K562 (cell line): ENCODE measurements at regions not wholly inside any gene's neighbourhood (a gene's known extent, or its start where the extent isn't known, plus 50 kb on each side); places are given as distances from the start of the nearest gene placed in this dataset.

Experiments used
- ATAC-seq: fragments of 200-7000 bp; cut with Tn5 transposase; 3 replicates; pipeline ENCODE4 v1.9.1; 2020; ENCODE audit warnings: moderate library complexity
- BruUV-seq: library from RNA; stranded (reverse); fragments of 400-500 nt; replicated peaks from 2 replicates; lab custom pipeline; 2021; lab: Mats Ljungman, UMichigan
- CTCF ChIA-PET: fragments of 300-600 bp; formaldehyde crosslinking; extraction: SDS; loops from one replicate; lab custom pipeline; 2021; ENCODE audit warnings: low intra/inter-chr PET ratio; lab: Yijun Ruan, JAX
- POLR2A ChIA-PET: fragments of 300-600, 350-650 bp; sonication (Branson Sonifier 250); formaldehyde crosslinking; extraction: SDS; loops from one replicate; lab custom pipeline; 2021; ENCODE audit warnings: antibody characterized with exemption, inconsistent platforms; lab: Yijun Ruan, JAX
- DNase-seq, 4 experiments: peaks; one replicate each; pipeline versions ENCODE4 v3.0.0 to v3.0.0-alpha.2; 2011 to 2018; ENCODE audit warnings: low spot score in 3 of 4, mixed read lengths in 3 of 4; ENCODE audit errors: extremely low read depth in 1 of 4
- FAIRE-seq: peaks from 2 replicates; lab custom pipeline; 2011; peaks lifted over from hg19 to GRCh38; lab: Jason Lieb, UNC
- H2AFZ ChIP-seq: 2 replicates; pipeline ENCODE4 v1.6.0; 2011; ENCODE audit warnings: low read depth, low read length, control low read depth, inconsistent platforms
- H3K27ac ChIP-seq: fragments of 200-600 bp; 3 replicates; pipeline ENCODE4 v1.8.0; 2011; ENCODE audit warnings: low read depth, mild to moderate bottlenecking, control low read depth, inconsistent platforms, low read length, moderate library complexity, mixed read lengths; ENCODE audit errors: extremely low read depth
- H3K27me3 ChIP-seq, 2 experiments: fragments of 300-600 bp in 1 of 2; 2 replicates in 1 of 2; 3 replicates in 1 of 2; pipeline versions ENCODE4 v1.6.0 to v1.8.0; 2011; ENCODE audit warnings: inconsistent platforms in 2 of 2, low read length in 2 of 2, mild to moderate bottlenecking in 1 of 2, mixed read lengths in 1 of 2, moderate library complexity in 1 of 2; ENCODE audit not compliant: control insufficient read depth in 2 of 2, insufficient read depth in 2 of 2
- H3K36me3 ChIP-seq: fragments of 300-600 bp; 3 replicates; pipeline ENCODE4 v1.8.0; 2011; ENCODE audit warnings: mild to moderate bottlenecking, low read length, inconsistent platforms; ENCODE audit not compliant: control insufficient read depth, insufficient read depth
- H3K4me1 ChIP-seq, 2 experiments: fragments of 200-600 bp in 1 of 2; replicated peaks in 1 of 2; 2 replicates in 1 of 2; 3 replicates in 1 of 2; pipeline versions ENCODE4 v1.5.1 to v1.8.0; 2011; ENCODE audit warnings: inconsistent platforms in 2 of 2, low read length in 2 of 2, mild to moderate bottlenecking in 1 of 2, mixed read lengths in 1 of 2, moderate library complexity in 1 of 2; ENCODE audit not compliant: control insufficient read depth in 2 of 2, insufficient read depth in 2 of 2
- H3K4me2 ChIP-seq: 2 replicates; pipeline ENCODE4 v1.6.1; 2011; ENCODE audit warnings: low read length, control low read depth, inconsistent platforms, mixed read lengths; ENCODE audit not compliant: insufficient read depth
- H3K4me3 ChIP-seq: fragments of 200-600 bp; sonication (generic), shearing (Covaris generic); 2 replicates; pipeline ENCODE4 v1.5.1; 2016; ENCODE audit warnings: control low read depth, inconsistent platforms
- H3K79me2 ChIP-seq: fragments of 200-600 bp; 3 replicates; pipeline ENCODE4 v1.8.0; 2011; ENCODE audit warnings: low read length, inconsistent platforms; ENCODE audit not compliant: control insufficient read depth, insufficient read depth
- H3K9ac ChIP-seq, 2 experiments: 2 replicates each; pipeline versions ENCODE4 v1.6.0 to v1.6.1; 2011; ENCODE audit warnings: low read depth in 2 of 2, low read length in 2 of 2, control low read depth in 1 of 2, inconsistent platforms in 1 of 2, mild to moderate bottlenecking in 1 of 2, mixed read lengths in 1 of 2; ENCODE audit not compliant: insufficient read depth in 1 of 2
- H3K9me1 ChIP-seq: one replicate; pipeline ENCODE4 v1.6.0; 2011; ENCODE audit warnings: inconsistent platforms, mild to moderate bottlenecking, low read length, moderate library complexity; ENCODE audit not compliant: control insufficient read depth, insufficient read depth
- H3K9me3 ChIP-seq: replicated peaks from 2 replicates; pipeline ENCODE4 v1.5.1; 2011; ENCODE audit warnings: low read depth, low read length, inconsistent platforms; ENCODE audit not compliant: control insufficient read depth, insufficient read depth
- H4K20me1 ChIP-seq: replicated peaks from 2 replicates; pipeline ENCODE4 v1.6.1; 2011; ENCODE audit warnings: low read length, inconsistent platforms, mixed read lengths; ENCODE audit not compliant: control insufficient read depth, insufficient read depth
- KAT7 ChIP-seq: sonication (generic); formaldehyde crosslinking; IDR thresholded peaks from 2 replicates; pipeline ENCODE4 v1.8.0; 2022; ENCODE audit warnings: missing genetic modification reagents, mild to moderate bottlenecking, borderline replicate concordance
- MEF2D ChIP-seq: conservative IDR thresholded peaks from 2 replicates; pipeline ENCODE4 v1.6.1; 2016; ENCODE audit warnings: low read depth, missing genetic modification characterization, missing compliant biosample characterization
- NRF1 ChIP-seq, 2 experiments: fragments of 450-650 bp; IDR thresholded peaks in 1 of 2; conservative IDR thresholded peaks in 1 of 2; 2 replicates each; pipeline ENCODE4 v1.6.1; 2014; ENCODE audit warnings: mild to moderate bottlenecking in 2 of 2
- RAD21 ChIP-seq, 2 experiments: fragments of 250-450 bp in 1 of 2; fragments of 450-650 bp in 1 of 2; sonication (Bioruptor Pico) in 1 of 2; formaldehyde crosslinking in 1 of 2; IDR thresholded peaks in 1 of 2; conservative IDR thresholded peaks in 1 of 2; 2 replicates each; pipeline versions ENCODE4 v1.4.0 to v1.8.0; 2020 to 2022; ENCODE audit warnings: mild to moderate bottlenecking in 2 of 2, moderate library complexity in 1 of 2
- RREB1 ChIP-seq: fragments of 250-450 bp; sonication (Bioruptor Pico); IDR thresholded peaks from 2 replicates; pipeline ENCODE4 v1.4.0; 2020
- SAFB2 ChIP-seq: fragments of 200-400 bp; formaldehyde crosslinking; IDR thresholded peaks from 2 replicates; pipeline ENCODE4 v1.6.1; 2018; ENCODE audit warnings: borderline replicate concordance, low read length, low read depth, moderate library complexity; ENCODE audit not compliant: severe bottlenecking
- U2AF1 ChIP-seq: fragments of 200-400 bp; formaldehyde crosslinking; optimal IDR thresholded peaks from 2 replicates; pipeline ENCODE3; 2017; ENCODE audit warnings: mild to moderate bottlenecking, low read depth, low read length, moderate library complexity
- ZEB2 ChIP-seq: fragments of 450-650 bp; IDR thresholded peaks from 2 replicates; pipeline ENCODE4 v1.6.1; 2016
- WGBS: fragments of 100-300 bp; shearing (Covaris generic); methylation state at CpG from one replicate; pipeline ENCODE4 v1.1.6; 2016; ENCODE audit warnings: low coverage, mixed read lengths; ENCODE audit not compliant: insufficient coverage; ENCODE audit errors: missing lambda C conversion rate; 5-methylcytosine and 5-hydroxymethylcytosine counted together
- in situ Hi-C: fragments of 300-500 bp; cut with MboI; formaldehyde crosslinking; loops from 4 replicates; pipeline ENCODE4 v1.15.0; 2018; ENCODE audit warnings: inconsistent platforms, mixed read lengths
- intact Hi-C: fragments of 100-400 bp; cut with micrococcal nuclease; formaldehyde crosslinking; loops from 2 replicates; pipeline ENCODE4 v1.14.2; 2022

DNA sequence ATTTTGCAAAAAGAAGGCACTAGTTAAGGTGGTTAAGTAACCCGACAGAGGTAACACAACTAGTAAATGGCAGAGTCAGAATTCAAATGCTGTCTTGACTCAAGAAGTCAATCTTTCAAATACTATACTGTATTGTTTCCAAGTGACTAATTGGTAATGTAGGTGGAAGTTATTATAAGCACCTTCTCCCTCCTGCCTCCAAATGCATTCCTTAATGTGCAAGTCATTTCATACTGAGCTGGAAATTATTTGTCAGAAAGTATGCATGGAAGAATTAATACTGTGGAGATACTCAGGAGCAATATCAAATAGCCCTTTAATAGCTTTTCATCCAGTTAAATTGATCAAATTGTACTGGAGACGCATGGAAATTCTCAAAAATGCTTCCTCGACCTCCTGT lies 579.1 kb downstream of the DOK5 start:
- TF ChIP-seq NRF1 (conservative IDR thresholded peaks at IDR 0.05 in 1 of 2, IDR thresholded peaks at IDR 0.05 in 1 of 2) (no peak), U2AF1 (no peak)
- Histone ChIP-seq H3K9me1 (no peaks in the 10 kb centered on the region), H3K27ac (no peak overlapping the region), H3K4me1 (no peaks in the 10 kb centered on the region), H3K79me2 (no peaks in the 10 kb centered on the region), H3K36me3 (no peaks in the 10 kb centered on the region), H3K27me3 (no peaks in the 10 kb centered on the region), H3K4me2 (no peak overlapping the region), H3K4me3 (no peak overlapping the region), H3K9ac (no peak overlapping the region), H4K20me1 (no peaks in the 10 kb centered on the region), H3K9me3 (no peaks in the 10 kb centered on the region), H2AFZ (no peak overlapping the region)
- ChIA-PET CTCF (no interaction called here), POLR2A (interaction anchor here (0.6 kb wide), 1 partner anchor 72 kb away, joined by 3 read pairs; no protein-coding TSS in a partner anchor)
- BruUV-seq = no TSS peak
- no peak for FAIRE-seq
- no peak for ATAC-seq
- no peak for DNase-seq
- intact Hi-C loops = no loop called here
- 0% methylated on average over 3 of the region's 3 CpGs for WGBS
- in situ Hi-C loops = no loop called here

DNA sequence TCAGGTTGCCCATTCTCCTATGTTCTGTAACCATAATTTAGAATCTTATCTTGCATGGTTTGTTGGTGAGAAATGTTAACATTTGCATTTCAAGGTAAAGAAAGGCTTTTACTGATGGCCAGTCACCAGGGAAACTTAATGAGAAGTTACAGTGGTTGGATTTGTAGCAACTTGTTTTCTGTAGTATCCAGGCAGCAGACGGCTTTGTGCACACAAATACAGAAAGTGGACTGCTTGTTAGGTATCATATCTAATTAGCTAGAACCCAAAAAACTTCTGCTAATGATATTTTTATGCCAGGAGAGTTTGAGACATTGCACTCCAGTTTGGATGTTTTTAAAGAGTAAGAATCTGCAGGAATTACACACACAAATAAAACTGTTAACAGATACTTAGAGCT lies 578.0 kb downstream of the DOK5 start:
- H4K20me1 ChIP-seq = no peaks in the 10 kb centered on the region
- no peaks in the 10 kb centered on the region for H3K79me2 ChIP-seq
- ChIA-PET POLR2A (no interaction called here), CTCF (no interaction called here)
- BruUV-seq = no TSS peak
- in situ Hi-C loops (no loop called here), intact Hi-C loops (no loop called here)
- FAIRE-seq (no peak), DNase-seq (no peak), ATAC-seq (no peak)
- no peaks in the 10 kb centered on the region for H3K4me1 ChIP-seq
- H3K36me3 ChIP-seq = no peaks in the 10 kb centered on the region
- WGBS = 0% methylated on average over 1 of the region's 1 CpG
- no peak overlapping the region for H3K4me3 ChIP-seq
- H3K27me3 ChIP-seq = no peaks in the 10 kb centered on the region
- no peak overlapping the region for H2AFZ ChIP-seq
- no peak overlapping the region for H3K4me2 ChIP-seq
- H3K9me1 ChIP-seq = no peaks in the 10 kb centered on the region
- no peak overlapping the region for H3K27ac ChIP-seq
- no peaks in the 10 kb centered on the region for H3K9me3 ChIP-seq
- no peak overlapping the region for H3K9ac ChIP-seq
- TF ChIP-seq RREB1 (no peak), MEF2D (tag) (no peak), ZEB2 (no peak), RAD21 (CRISPR knock-in tag; conservative IDR thresholded peaks at IDR 0.05 in 1 of 2, IDR thresholded peaks at IDR 0.05 in 1 of 2) (no peak), SAFB2 (no peak), KAT7 (CRISPR knock-in tag) (no peak)
